ENCODE measurements at regions not wholly inside any gene's neighbourhood (a gene's known extent, or its start where the extent isn't known, plus 50 kb on each side); places are given as distances from the start of the nearest gene placed in this dataset.
A peak's percentile ranks its signal among the peaks of the same experiment; 100 is the strongest.
"Not testable (repeated sequence)": the region's sequence is repeated elsewhere in the genome, so short reads cannot be mapped to it uniquely, and the experiment has no call there.

- peaks cover 4% of the 10 kb centered on the region for H3K27me3 Mint-ChIP-seq
- H3K4me3 Mint-ChIP-seq: no peak overlapping the region
- H3K9me3 Mint-ChIP-seq: peaks cover 0 to 3% (median 2%) of the 10 kb centered on the region in 3 donors
- peak overlapping the region in 1 of 3 donors; percentile 74 for H3K27ac Mint-ChIP-seq
- H3K4me1 Mint-ChIP-seq: peaks cover 17 to 26% (median 21%) of the 10 kb centered on the region in 3 donors
- H3K36me3 Mint-ChIP-seq: no peaks in the 10 kb centered on the region
These were observed 481.8 kb downstream of the XYLT1 start for GRCh38 chr16:16988963-16989362.

- Mint-ChIP-seq H3K27ac (peak overlapping the region in 1 of 3 donors; percentile 74), H3K4me1 (peaks cover 17 to 26% (median 23%) of the 10 kb centered on the region in 3 donors), H3K36me3 (no peaks in the 10 kb centered on the region), H3K27me3 (peaks cover 4% of the 10 kb centered on the region), H3K4me3 (no peak overlapping the region), H3K9me3 (peaks cover 0 to 3% (median 2%) of the 10 kb centered on the region in 3 donors)
These were observed 481.4 kb downstream of the XYLT1 start for GRCh38 chr16:16989368-16989767.

DNA sequence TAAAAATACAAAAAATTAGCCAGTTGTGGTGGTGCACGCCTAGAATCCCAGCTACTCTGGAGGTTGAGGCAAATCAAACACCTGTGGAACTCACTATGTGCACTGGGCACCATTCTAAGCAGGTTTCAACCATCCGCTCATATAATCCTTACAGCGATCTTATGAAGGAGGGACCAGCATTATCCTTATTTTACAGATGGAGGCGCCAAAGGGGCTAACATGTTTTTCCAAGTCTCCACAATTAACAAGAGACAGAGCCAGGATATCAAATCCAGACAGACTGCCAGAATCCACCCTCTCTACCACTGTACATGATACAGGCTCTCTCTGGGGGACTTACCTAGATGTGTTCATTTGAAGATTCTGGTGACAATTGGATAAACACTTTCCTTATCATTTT lies 479.0 kb downstream of the XYLT1 start:
- Mint-ChIP-seq H3K36me3 (no peaks in the 10 kb centered on the region), H3K27ac (no peak overlapping the region), H3K27me3 (peaks cover 4% of the 10 kb centered on the region), H3K4me1 (peaks cover 17 to 26% (median 23%) of the 10 kb centered on the region in 3 donors), H3K4me3 (no peak overlapping the region), H3K9me3 (no peaks in the 10 kb centered on the region)

DNA sequence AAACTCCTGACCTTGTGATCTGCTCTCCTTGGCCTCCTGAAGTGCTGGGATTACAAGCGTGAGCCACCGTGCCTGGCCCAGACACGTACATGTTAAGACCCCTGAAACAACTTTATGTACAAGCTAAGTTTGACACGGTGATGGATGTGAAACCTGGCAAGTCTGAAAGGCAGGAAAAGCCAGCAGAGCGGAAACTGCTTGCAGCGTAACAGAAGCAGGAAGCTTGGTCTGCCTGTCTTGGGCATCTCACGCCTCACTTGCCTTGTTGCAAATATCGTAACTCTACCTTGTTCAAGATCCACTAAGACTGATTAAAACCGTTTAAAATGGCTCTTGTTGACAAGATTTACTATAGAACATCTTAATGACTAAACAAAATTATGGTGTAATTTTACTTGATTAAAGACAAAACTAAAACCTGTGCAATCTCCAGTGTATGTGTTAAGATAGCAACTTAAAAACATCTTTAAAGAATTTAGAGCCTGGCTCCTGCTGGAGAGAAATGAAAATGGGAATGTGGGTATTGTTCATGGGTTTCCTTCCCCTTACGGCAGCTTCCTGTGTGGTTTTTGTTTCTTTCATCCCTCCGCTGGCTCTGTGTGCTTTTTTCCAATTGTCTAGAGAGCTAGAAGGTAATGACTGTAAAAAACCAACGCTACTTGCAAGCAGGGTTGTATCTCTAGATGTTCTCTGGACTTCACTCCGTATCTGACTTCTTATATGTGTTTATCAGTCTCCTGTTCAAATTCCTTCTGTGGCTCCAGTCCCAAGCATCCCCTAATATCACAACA lies 477.6 kb downstream of the XYLT1 start:
- Mint-ChIP-seq H3K27ac (peak overlapping the region in 2 of 3 donors; percentile 63 to 80), H3K4me1 (peaks cover 20 to 26% (median 22%) of the 10 kb centered on the region in 3 donors), H3K4me3 (peak overlapping the region in 1 of 4 donors; percentile 65), H3K9me3 (no peaks in the 10 kb centered on the region), H3K27me3 (peaks cover 4% of the 10 kb centered on the region), H3K36me3 (no peaks in the 10 kb centered on the region)

- H3K27me3 Mint-ChIP-seq: peaks cover 4% of the 10 kb centered on the region
- H3K4me1 Mint-ChIP-seq: peaks cover 11 to 16% (median 14%) of the 10 kb centered on the region in 3 donors
- H3K27ac Mint-ChIP-seq: no peak overlapping the region
- no peaks in the 10 kb centered on the region for H3K36me3 Mint-ChIP-seq
- no peaks in the 10 kb centered on the region for H3K9me3 Mint-ChIP-seq
- no peak overlapping the region for H3K4me3 Mint-ChIP-seq
These were observed 475.9 kb downstream of the XYLT1 start for GRCh38 chr16:16994831-16995230.

DNA sequence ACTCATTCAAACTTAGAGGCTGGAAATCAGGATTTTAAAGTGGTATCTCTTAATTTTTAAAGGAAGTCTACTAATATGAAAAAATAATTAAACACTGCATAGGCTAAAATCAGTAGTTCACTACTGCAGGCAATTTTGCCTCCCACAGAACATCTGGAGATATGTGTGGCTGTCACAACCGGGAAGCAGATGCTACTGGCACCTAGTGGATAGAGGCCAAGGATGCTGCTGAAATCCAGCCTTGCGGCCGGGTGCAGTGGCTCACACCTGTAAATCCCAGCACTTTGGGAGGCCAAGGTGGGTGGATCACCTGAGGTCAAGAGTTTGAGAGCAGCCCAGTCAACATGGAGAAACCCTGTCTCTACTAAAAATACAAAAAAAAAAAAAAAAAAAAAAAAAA lies 473.9 kb downstream of the XYLT1 start:
- peaks cover 11 to 14% (median 14%) of the 10 kb centered on the region in 3 donors for H3K4me1 Mint-ChIP-seq
- H3K9me3 Mint-ChIP-seq: no peaks in the 10 kb centered on the region
- H3K27me3 Mint-ChIP-seq: peaks cover 4% of the 10 kb centered on the region
- no peaks in the 10 kb centered on the region for H3K36me3 Mint-ChIP-seq
- H3K4me3 Mint-ChIP-seq: no peak overlapping the region
- no peak overlapping the region for H3K27ac Mint-ChIP-seq

DNA sequence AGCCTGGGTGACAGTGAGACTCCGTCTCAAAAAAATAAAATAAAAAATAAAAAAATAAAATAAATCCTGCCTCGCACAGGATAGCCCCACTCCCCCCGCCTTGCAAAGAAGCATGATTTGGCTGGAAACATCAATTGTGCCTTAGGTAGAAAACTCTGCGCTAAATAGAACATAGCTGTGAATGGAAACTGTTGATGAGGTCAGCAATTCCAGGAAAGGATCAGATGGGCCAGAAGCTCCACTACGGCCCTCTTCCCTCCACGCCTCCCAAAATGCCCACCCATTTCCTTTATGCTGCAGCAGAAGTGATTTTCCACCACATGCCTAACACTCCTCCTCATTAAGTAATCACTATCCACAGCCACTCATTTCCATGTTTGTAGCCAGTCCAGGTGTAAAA lies 473.4 kb downstream of the XYLT1 start:
- H3K4me3 Mint-ChIP-seq: no peak overlapping the region

DNA sequence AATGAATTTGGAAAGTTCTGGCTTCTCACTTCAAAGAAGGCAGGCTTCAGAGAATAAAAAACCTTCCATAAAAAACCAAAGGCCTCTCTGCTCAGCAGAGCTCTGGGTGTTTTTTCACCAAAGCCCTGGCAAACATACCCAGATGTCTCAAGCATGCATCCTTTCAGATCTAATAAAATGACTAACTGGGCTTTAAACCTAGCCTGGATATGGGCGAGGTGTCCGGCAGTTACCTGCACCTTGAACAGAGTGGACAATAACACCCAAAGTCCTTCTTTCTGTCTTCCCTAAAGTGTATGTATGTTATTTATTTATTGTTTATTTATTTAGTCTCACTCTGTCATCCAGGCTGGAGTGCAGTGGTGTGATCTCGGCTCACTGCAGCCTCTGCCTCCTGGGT lies 469.3 kb downstream of the XYLT1 start:
- Mint-ChIP-seq H3K27ac (no peak overlapping the region), H3K4me3 (no peak overlapping the region), H3K9me3 (no peaks in the 10 kb centered on the region), H3K27me3 (no peaks in the 10 kb centered on the region), H3K36me3 (no peaks in the 10 kb centered on the region), H3K4me1 (peaks cover 6 to 11% (median 7%) of the 10 kb centered on the region in 3 donors)

More for the DNA sequence above, 473.4 kb downstream of the XYLT1 start:
- no peaks in the 10 kb centered on the region for H3K9me3 Mint-ChIP-seq
- H3K4me1 Mint-ChIP-seq: peaks cover 13 to 15% (median 14%) of the 10 kb centered on the region in 3 donors
- H3K27me3 Mint-ChIP-seq: peaks cover 4% of the 10 kb centered on the region
- no peak overlapping the region for H3K27ac Mint-ChIP-seq
- H3K36me3 Mint-ChIP-seq: no peaks in the 10 kb centered on the region

DNA sequence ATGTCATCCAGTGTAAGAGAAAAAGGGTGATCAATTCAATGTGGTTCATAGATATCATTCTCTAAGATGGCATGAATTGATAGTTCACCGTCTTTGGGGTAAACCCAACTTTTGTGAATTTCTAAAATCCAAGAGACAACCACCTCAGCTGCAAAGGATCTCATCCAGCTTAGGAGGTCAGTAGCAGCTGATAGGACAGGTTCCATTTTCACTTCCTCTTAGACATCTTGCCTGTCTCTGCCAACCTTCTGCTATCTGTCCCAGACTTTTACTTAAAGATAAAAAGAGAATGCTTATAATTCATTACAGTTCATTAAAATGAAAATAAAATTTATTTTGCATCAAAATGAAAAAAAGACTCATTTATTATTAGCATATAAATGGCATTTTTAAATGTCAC lies 468.2 kb downstream of the XYLT1 start:
- Mint-ChIP-seq H3K4me3 (no peak overlapping the region), H3K36me3 (no peaks in the 10 kb centered on the region), H3K27ac (no peak overlapping the region), H3K4me1 (peaks cover 6 to 9% (median 7%) of the 10 kb centered on the region in 3 donors), H3K27me3 (no peaks in the 10 kb centered on the region), H3K9me3 (no peaks in the 10 kb centered on the region)

DNA sequence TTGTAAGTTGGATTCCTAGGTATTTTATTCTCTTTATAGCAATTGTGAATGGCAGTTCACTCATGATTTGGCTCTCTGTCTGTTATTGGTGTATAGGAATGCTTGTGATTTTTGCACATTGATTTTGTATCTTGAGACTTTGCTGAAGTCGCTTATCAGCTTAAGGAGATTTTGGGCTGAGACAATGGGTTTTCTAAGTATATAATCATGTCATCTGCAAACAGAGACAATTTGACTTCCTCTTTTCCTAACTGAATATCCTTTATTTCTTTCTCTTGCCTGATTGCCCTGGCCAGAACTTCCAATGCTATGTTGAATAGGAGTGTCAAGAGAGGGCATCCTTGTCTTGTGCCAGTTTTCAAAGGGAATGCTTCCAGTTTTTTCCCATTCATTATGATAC lies 464.8 kb downstream of the XYLT1 start:
- not testable (repeated sequence) for H3K27ac Mint-ChIP-seq, H3K36me3 Mint-ChIP-seq, H3K4me1 Mint-ChIP-seq, H3K27me3 Mint-ChIP-seq, H3K4me3 Mint-ChIP-seq, H3K9me3 Mint-ChIP-seq

GRCh38 chr16:17011712-17012111 lies 459.0 kb downstream of the XYLT1 start:
- H3K27ac Mint-ChIP-seq: peak overlapping the region in 2 of 3 donors; percentile 63 to 83
- H3K9me3 Mint-ChIP-seq: peaks cover under 1 to 3% (median 1%) of the 10 kb centered on the region in 3 donors
- peaks cover 1% of the 10 kb centered on the region for H3K27me3 Mint-ChIP-seq
- peak overlapping the region in 2 of 4 donors; percentile 4 to 13 for H3K4me3 Mint-ChIP-seq
- peaks cover 6 to 21% (median 21%) of the 10 kb centered on the region in 3 donors for H3K4me1 Mint-ChIP-seq
- no peaks in the 10 kb centered on the region for H3K36me3 Mint-ChIP-seq

DNA sequence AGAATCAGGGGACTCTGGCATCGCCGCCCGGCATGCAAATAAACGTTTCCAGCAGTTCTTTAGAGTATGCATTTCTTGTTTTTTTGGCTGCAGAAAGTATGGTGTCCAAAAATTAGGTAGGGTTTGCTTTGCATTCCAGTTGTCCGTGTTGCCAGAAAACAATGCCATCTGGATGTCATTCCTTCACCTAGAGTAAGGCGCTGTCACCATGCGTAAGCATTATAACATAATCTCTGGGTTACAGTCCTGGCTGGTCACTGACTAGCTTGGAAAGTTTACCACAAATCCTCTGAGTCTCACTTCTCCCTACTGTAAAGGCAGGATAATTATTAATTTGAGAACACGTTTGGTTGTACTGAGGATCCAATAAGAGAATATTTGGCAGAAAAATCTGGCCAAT lies 457.7 kb downstream of the XYLT1 start:
- H3K4me3 Mint-ChIP-seq: peak overlapping the region; percentile 91 to 99 (median 94)
- H3K27me3 Mint-ChIP-seq: peaks cover 1% of the 10 kb centered on the region
- no peaks in the 10 kb centered on the region for H3K36me3 Mint-ChIP-seq
- H3K4me1 Mint-ChIP-seq: peaks cover 6 to 22% (median 21%) of the 10 kb centered on the region in 3 donors
- peaks cover 1 to 8% (median 8%) of the 10 kb centered on the region in 3 donors for H3K9me3 Mint-ChIP-seq
- H3K27ac Mint-ChIP-seq: peak overlapping the region; percentile 86 to 98 (median 98)

- Mint-ChIP-seq H3K27ac (peak overlapping the region; percentile 58 to 76 (median 61)), H3K9me3 (peaks cover 1 to 8% (median 8%) of the 10 kb centered on the region in 3 donors), H3K4me3 (peak overlapping the region; percentile 63 to 99 (median 94)), H3K27me3 (peaks cover 1% of the 10 kb centered on the region), H3K36me3 (no peaks in the 10 kb centered on the region), H3K4me1 (peaks cover 6 to 25% (median 22%) of the 10 kb centered on the region in 3 donors)
These were observed 456.2 kb downstream of the XYLT1 start for GRCh38 chr16:17014484-17015121.

DNA sequence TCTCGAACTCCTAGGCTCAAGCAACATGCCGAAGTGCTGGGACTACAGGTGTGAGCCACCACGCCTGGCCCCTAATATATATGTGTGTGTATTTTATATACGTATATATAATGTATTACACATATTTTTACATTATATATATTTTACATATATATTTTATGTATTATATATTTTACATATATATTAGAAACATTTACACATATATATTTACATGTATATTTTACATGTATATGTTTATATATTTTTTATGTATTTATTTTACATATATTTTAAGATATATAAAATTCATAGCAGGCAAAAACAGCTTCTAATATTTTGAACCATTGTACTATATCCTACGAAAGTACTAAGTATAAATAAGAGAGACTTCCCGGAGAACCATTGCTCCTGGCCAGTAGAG lies 455.1 kb downstream of the XYLT1 start:
- H3K27ac Mint-ChIP-seq: no peak overlapping the region
- peaks cover 1 to 8% (median 8%) of the 10 kb centered on the region in 3 donors for H3K9me3 Mint-ChIP-seq
- H3K4me1 Mint-ChIP-seq: peaks cover 11 to 28% (median 22%) of the 10 kb centered on the region in 3 donors
- peaks cover 2% of the 10 kb centered on the region for H3K36me3 Mint-ChIP-seq
- no peaks in the 10 kb centered on the region for H3K27me3 Mint-ChIP-seq
- peak overlapping the region in 1 of 4 donors; percentile 7 for H3K4me3 Mint-ChIP-seq

DNA sequence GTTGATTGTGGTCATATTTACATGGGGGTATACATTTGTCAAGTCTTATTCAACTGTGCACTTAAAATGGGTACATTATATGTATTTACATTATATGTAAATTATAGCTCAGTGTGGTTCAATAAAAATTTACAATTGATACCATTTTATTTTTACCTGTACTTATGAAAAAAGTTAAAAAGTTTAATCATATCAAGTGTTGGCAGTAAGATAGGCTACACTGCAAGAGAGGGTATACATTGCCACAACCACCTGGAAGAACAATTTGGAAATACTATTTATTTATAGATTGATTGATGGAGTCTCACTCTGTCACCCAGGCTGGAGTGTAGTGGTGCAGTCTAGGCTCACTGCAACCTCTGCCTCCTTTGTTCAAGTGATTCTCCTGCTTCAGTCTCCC lies 453.3 kb downstream of the XYLT1 start:
- Mint-ChIP-seq H3K4me3 (peak overlapping the region in 1 of 4 donors; percentile 36), H3K4me1 (peaks cover 11 to 26% (median 18%) of the 10 kb centered on the region in 3 donors)

More for the DNA sequence above, 453.3 kb downstream of the XYLT1 start:
- Mint-ChIP-seq H3K27ac (no peak overlapping the region), H3K9me3 (peaks cover 0 to 8% (median 8%) of the 10 kb centered on the region in 3 donors), H3K27me3 (no peaks in the 10 kb centered on the region), H3K36me3 (peaks cover 2% of the 10 kb centered on the region)
